Hepatocyte (in vitro differentiated cells): ENCODE measurements at regions not wholly inside any gene's neighbourhood (a gene's known extent, or its start where the extent isn't known, plus 50 kb on each side); places are given as distances from the start of the nearest gene placed in this dataset.

Source experiments
- EZH2 ChIP-seq: fragments of 200-600 bp; sonication (generic); IDR thresholded peaks from 2 replicates; pipeline ENCODE4 v1.6.1; 2016; ENCODE audit warnings: antibody characterized with exemption, mild to moderate bottlenecking, borderline replicate concordance
- EZH2phosphoT487 ChIP-seq: fragments of 200-600 bp; sonication (generic); IDR thresholded peaks from one replicate; pipeline ENCODE4 v1.6.1; 2018; ENCODE audit warnings: antibody characterized with exemption, mild to moderate bottlenecking, low read depth, moderate library complexity; ENCODE audit not compliant: unreplicated experiment, severe bottlenecking
- TF ChIP-seq, protein P1 (sequence below): fragments of 200-600 bp; sonication (generic); IDR thresholded peaks from 2 replicates; pipeline ENCODE4 v1.5.1; 2016; ENCODE audit warnings: antibody characterized with exemption, mild to moderate bottlenecking; ENCODE audit not compliant: poor library complexity

- TF ChIP-seq, protein P1, sequence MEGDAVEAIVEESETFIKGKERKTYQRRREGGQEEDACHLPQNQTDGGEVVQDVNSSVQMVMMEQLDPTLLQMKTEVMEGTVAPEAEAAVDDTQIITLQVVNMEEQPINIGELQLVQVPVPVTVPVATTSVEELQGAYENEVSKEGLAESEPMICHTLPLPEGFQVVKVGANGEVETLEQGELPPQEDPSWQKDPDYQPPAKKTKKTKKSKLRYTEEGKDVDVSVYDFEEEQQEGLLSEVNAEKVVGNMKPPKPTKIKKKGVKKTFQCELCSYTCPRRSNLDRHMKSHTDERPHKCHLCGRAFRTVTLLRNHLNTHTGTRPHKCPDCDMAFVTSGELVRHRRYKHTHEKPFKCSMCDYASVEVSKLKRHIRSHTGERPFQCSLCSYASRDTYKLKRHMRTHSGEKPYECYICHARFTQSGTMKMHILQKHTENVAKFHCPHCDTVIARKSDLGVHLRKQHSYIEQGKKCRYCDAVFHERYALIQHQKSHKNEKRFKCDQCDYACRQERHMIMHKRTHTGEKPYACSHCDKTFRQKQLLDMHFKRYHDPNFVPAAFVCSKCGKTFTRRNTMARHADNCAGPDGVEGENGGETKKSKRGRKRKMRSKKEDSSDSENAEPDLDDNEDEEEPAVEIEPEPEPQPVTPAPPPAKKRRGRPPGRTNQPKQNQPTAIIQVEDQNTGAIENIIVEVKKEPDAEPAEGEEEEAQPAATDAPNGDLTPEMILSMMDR = no peak
- TF ChIP-seq EZH2phosphoT487 = no peak
- TF ChIP-seq EZH2 = no peak
Observed at GRCh38 chr6:45783716-45784115, 231.9 kb downstream of the CLIC5 start.
